HepG2 (cell line): ENCODE measurements at regions not wholly inside any gene's neighbourhood (a gene's known extent, or its start where the extent isn't known, plus 50 kb on each side); places are given as distances from the start of the nearest gene placed in this dataset.

Source experiments
- DMTF1 ChIP-seq: sonication (generic); formaldehyde crosslinking; IDR thresholded peaks from 2 replicates; pipeline ENCODE4 v1.4.0; 2020; ENCODE audit warnings: mild to moderate bottlenecking, missing genetic modification reagents
- HCFC1 ChIP-seq: fragments of 150-350 bp; IDR thresholded peaks from 2 replicates; pipeline ENCODE4 v1.6.1; 2014; ENCODE audit warnings: low read depth, low read length
- HMGXB4 ChIP-seq, 2 experiments: sonication (generic) in 1 of 2; formaldehyde crosslinking in 1 of 2; IDR thresholded peaks; 2 replicates each; pipeline versions ENCODE4 v1.4.0 to v1.6.1; 2018 to 2020; ENCODE audit warnings: missing genetic modification reagents in 2 of 2, borderline replicate concordance in 1 of 2, low read depth in 1 of 2, mild to moderate bottlenecking in 1 of 2, missing biosample characterization in 1 of 2
- JUNB ChIP-seq: sonication (generic); formaldehyde crosslinking; IDR thresholded peaks from 2 replicates; pipeline ENCODE4 v1.8.0; 2022; ENCODE audit warnings: missing genetic modification reagents, mild to moderate bottlenecking, borderline replicate concordance
- MAX ChIP-seq: IDR thresholded peaks from 2 replicates; pipeline ENCODE4 v1.6.1; 2012; ENCODE audit warnings: inconsistent platforms
- NCOR1 ChIP-seq: fragments of 200-600 bp; sonication (generic); IDR thresholded peaks from 2 replicates; pipeline ENCODE4 v1.7.0; 2017; ENCODE audit warnings: antibody characterized with exemption, low read length, borderline replicate concordance
- NPAS2 ChIP-seq: sonication (generic); formaldehyde crosslinking; IDR thresholded peaks from 2 replicates; pipeline ENCODE4 v1.8.0; 2022; ENCODE audit warnings: mild to moderate bottlenecking, missing genetic modification reagents, borderline replicate concordance
- POLR2A ChIP-seq, 2 experiments: IDR thresholded peaks; 2 replicates each; pipeline ENCODE4 v1.6.1; 2011; ENCODE audit warnings: low read depth in 2 of 2, low read length in 2 of 2, mild to moderate bottlenecking in 1 of 2, moderate library complexity in 1 of 2; ENCODE audit not compliant: insufficient read depth in 1 of 2
- ZBTB40 ChIP-seq, 2 experiments: fragments of 450-650 bp in 1 of 2; sonication (generic) in 1 of 2; formaldehyde crosslinking in 1 of 2; IDR thresholded peaks; 2 replicates each; pipeline versions ENCODE4 v1.6.1 to v1.8.0; 2016 to 2022; ENCODE audit warnings: antibody characterized with exemption in 1 of 2, mild to moderate bottlenecking in 1 of 2, missing genetic modification reagents in 1 of 2
- ZBTB42 ChIP-seq: sonication (generic); formaldehyde crosslinking; IDR thresholded peaks from 2 replicates; pipeline ENCODE4 v1.5.0; 2020; ENCODE audit warnings: mild to moderate bottlenecking, missing genetic modification reagents
- ZFX ChIP-seq: sonication (generic); formaldehyde crosslinking; IDR thresholded peaks from 2 replicates; pipeline ENCODE4 v1.4.0; 2020; ENCODE audit warnings: mild to moderate bottlenecking, low read depth, missing genetic modification reagents, moderate library complexity
- ZNF576 ChIP-seq: sonication (generic); formaldehyde crosslinking; IDR thresholded peaks from 2 replicates; pipeline ENCODE4 v1.4.0; 2020; ENCODE audit warnings: mild to moderate bottlenecking, missing genetic modification reagents

- no peak for TF ChIP-seq NPAS2 (CRISPR knock-in tag)
- TF ChIP-seq MAX = no peak
- TF ChIP-seq ZNF576 = no peak
- TF ChIP-seq NCOR1 = no peak
- TF ChIP-seq HMGXB4 (CRISPR knock-in tag; IDR thresholded peaks at IDR 0.05; ENCODE audit: borderline replicate concordance in 1 of 2, low read depth in 1 of 2) = no peak
- TF ChIP-seq POLR2A (IDR thresholded peaks at IDR 0.05; ENCODE audit: insufficient read depth in 1 of 2, low read depth in 2 of 2, low read length in 2 of 2) = no peak
- TF ChIP-seq JUNB (CRISPR knock-in tag) = no peak
- no peak for TF ChIP-seq DMTF1
- no peak for TF ChIP-seq HCFC1
- TF ChIP-seq ZBTB42 (CRISPR knock-in tag) = no peak
- no peak for TF ChIP-seq ZFX (CRISPR knock-in tag)
- no peak for TF ChIP-seq ZBTB40 (IDR thresholded peaks at IDR 0.05)
- TF ChIP-seq ZBTB40 (CRISPR knock-in tag; IDR thresholded peaks at IDR 0.05) = no peak
Measured at GRCh38 chr4:154044742-154045485, 256.0 kb upstream of the SFRP2 start.
